ENCODE measurements at regions not wholly inside any gene's neighbourhood (a gene's known extent, or its start where the extent isn't known, plus 50 kb on each side); places are given as distances from the start of the nearest gene placed in this dataset.

GRCh38 chr11:91960770-91961169, 263.8 kb upstream of the FAT3 start:
- TF ChIP-seq CTCF (IDR thresholded peaks at IDR 0.05; ENCODE audit: low read depth, low read length, poor library complexity, severe bottlenecking) (no peak), EZH2phosphoT487 (IDR thresholded peaks at IDR 0.05; ENCODE audit: borderline replicate concordance, low read length) (no peak)

Measured in DOHH2 (cell line).